OCI-LY7 (cell line): ENCODE measurements at regions not wholly inside any gene's neighbourhood (a gene's known extent, or its start where the extent isn't known, plus 50 kb on each side); places are given as distances from the start of the nearest gene placed in this dataset.

Experiments used
- CTCF ChIP-seq: fragments of 200-600 bp; sonication (generic); conservative IDR thresholded peaks from 2 replicates; pipeline ENCODE4 v1.5.1; 2014; ENCODE audit warnings: mild to moderate bottlenecking, antibody characterized with exemption, low read length, moderate library complexity, mixed read lengths
- EZH2phosphoT487 ChIP-seq: fragments of 200-600 bp; sonication (generic); IDR thresholded peaks from 2 replicates; pipeline ENCODE4 v1.6.1; 2018; ENCODE audit warnings: low read depth, borderline replicate concordance, mild to moderate bottlenecking, mixed run types, antibody characterized with exemption, low read length, moderate library complexity, mixed read lengths

GRCh38 chr3:144273601-144274000, 302.0 kb downstream of the DIPK2A start:
- no peak for TF ChIP-seq CTCF
- no peak for TF ChIP-seq EZH2phosphoT487
